Panc1 (cell line): ENCODE measurements at regions not wholly inside any gene's neighbourhood (a gene's known extent, or its start where the extent isn't known, plus 50 kb on each side); places are given as distances from the start of the nearest gene placed in this dataset.

Experiments used
- ATAC-seq: fragments of 200-7000 bp; cut with Tn5 transposase; 2 replicates; pipeline ENCODE4 v1.9.1; 2020; ENCODE audit warnings: mild to moderate bottlenecking, moderate library complexity
- BruUV-seq: library from RNA; stranded (reverse); fragments of 400-500 nt; replicated peaks from 2 replicates; lab custom pipeline; 2021; lab: Mats Ljungman, UMichigan
- CTCF ChIA-PET: fragments of 300-600 bp; sonication (Branson Sonifier 250); formaldehyde crosslinking; loops from one replicate; lab custom pipeline; 2022; ENCODE audit warnings: antibody characterized with exemption; lab: Charles Lee
- POLR2A ChIA-PET: fragments of 300-600 bp; sonication (Branson Sonifier 250); formaldehyde crosslinking; loops from one replicate; lab custom pipeline; 2022; ENCODE audit warnings: antibody characterized with exemption; lab: Charles Lee
- DNase-seq: peaks from one replicate; pipeline ENCODE4 v3.0.0-alpha.2; 2010; ENCODE audit warnings: low read depth, low spot score
- H3K27ac ChIP-seq: 2 replicates; pipeline ENCODE4 v1.5.1; 2011; ENCODE audit warnings: mild to moderate bottlenecking, low read length, inconsistent platforms
- H3K27me3 ChIP-seq: fragments of 200-500 bp; sonication (Bioruptor generic); 2 replicates; pipeline ENCODE4 v1.6.0; 2014; ENCODE audit warnings: low read length, inconsistent platforms; ENCODE audit not compliant: control insufficient read depth, insufficient read depth
- H3K36me3 ChIP-seq: fragments of 200-500 bp; sonication (Bioruptor generic); 2 replicates; pipeline ENCODE4 v1.5.1; 2014; ENCODE audit warnings: inconsistent platforms, mild to moderate bottlenecking, low read length, moderate library complexity; ENCODE audit not compliant: control insufficient read depth, insufficient read depth
- H3K4me1 ChIP-seq: 2 replicates; pipeline ENCODE4 v1.5.1; 2011; ENCODE audit warnings: inconsistent platforms, mild to moderate bottlenecking, low read length, moderate library complexity; ENCODE audit not compliant: control insufficient read depth, insufficient read depth
- H3K4me3 ChIP-seq, 2 experiments: 2 replicates each; pipeline ENCODE4 v1.5.1; 2011 to 2012; ENCODE audit warnings: low read depth in 2 of 2, low read length in 2 of 2, mild to moderate bottlenecking in 2 of 2, inconsistent platforms in 1 of 2, moderate library complexity in 1 of 2
- H3K9me3 ChIP-seq: fragments of 200-500 bp; sonication (Bioruptor generic); 2 replicates; pipeline ENCODE4 v1.5.1; 2014; ENCODE audit warnings: low read depth, mild to moderate bottlenecking, inconsistent platforms, low read length, moderate library complexity; ENCODE audit not compliant: control insufficient read depth, insufficient read depth
- CTCF ChIP-seq: fragments of 450-650 bp; IDR thresholded peaks from 2 replicates; pipeline ENCODE4 v1.5.1; 2017; ENCODE audit warnings: mild to moderate bottlenecking
- POLR2AphosphoS5 ChIP-seq: IDR thresholded peaks from 2 replicates; pipeline ENCODE4 v1.6.1; 2012; ENCODE audit warnings: mild to moderate bottlenecking, low read depth, low read length, moderate library complexity
- REST ChIP-seq, 2 experiments: IDR thresholded peaks; 2 replicates each; pipeline ENCODE4 v1.6.1; 2011 to 2012; ENCODE audit warnings: low read depth in 2 of 2, control low read depth in 1 of 2, low read length in 1 of 2, mild to moderate bottlenecking in 1 of 2, moderate library complexity in 1 of 2; ENCODE audit not compliant: insufficient read depth in 1 of 2
- SIN3A ChIP-seq: IDR thresholded peaks from 2 replicates; pipeline ENCODE4 v1.6.1; 2012; ENCODE audit warnings: low read depth, mild to moderate bottlenecking, low read length, moderate library complexity, borderline replicate concordance; ENCODE audit not compliant: insufficient read depth
- TCF7L2 ChIP-seq: IDR thresholded peaks from 2 replicates; pipeline ENCODE4 v1.6.1; 2011; ENCODE audit warnings: mild to moderate bottlenecking, low read depth, low read length, inconsistent platforms
- in situ Hi-C: cut with HindIII; loops from 2 replicates; pipeline ENCODE4 v1.10.0; 2016; ENCODE audit warnings: low sequenced_read_pairs, low pct_unique_long_range_greater_than_20kb
- intact Hi-C: fragments of 100-400 bp; cut with micrococcal nuclease; formaldehyde crosslinking; loops from one replicate; pipeline ENCODE4 v1.10.0; 2022; ENCODE audit not compliant: unreplicated experiment

DNA sequence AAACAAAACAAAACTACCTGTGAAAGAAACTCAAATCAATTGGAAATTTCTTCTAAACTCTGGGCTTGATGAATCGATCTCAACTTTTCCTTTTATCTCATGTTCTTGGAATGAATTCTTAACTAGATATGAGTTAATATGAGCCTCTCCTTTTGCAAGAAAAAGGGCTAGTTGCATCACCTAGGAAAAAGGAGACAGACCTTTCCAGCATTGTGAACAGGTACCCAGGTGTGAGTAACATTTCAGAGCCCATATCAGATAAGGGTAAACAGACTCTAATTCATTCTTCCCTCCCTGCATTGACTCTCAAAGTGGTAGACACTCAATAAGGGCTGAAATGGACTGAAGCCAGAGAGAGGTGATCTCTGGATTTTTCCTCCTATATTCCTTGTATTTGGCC is 103.8 kb upstream of the AGR3 start:
- no peak for DNase-seq
- POLR2A ChIA-PET: no interaction called here
- Histone ChIP-seq H3K9me3 (no peaks in the 10 kb centered on the region), H3K4me1 (peaks cover 17% of the 10 kb centered on the region; the same call in 1 of the 2 replicates), H3K27ac (no peak overlapping the region), H3K27me3 (no peaks in the 10 kb centered on the region), H3K4me3 (no peak overlapping the region), H3K36me3 (no peaks in the 10 kb centered on the region)
- in situ Hi-C loops (no loop called here), intact Hi-C loops (no loop called here)
- TF ChIP-seq TCF7L2: no peak
- no peak for TF ChIP-seq SIN3A
- ATAC-seq: no peak
- CTCF ChIA-PET: no interaction called here
- no TSS peak for BruUV-seq

DNA sequence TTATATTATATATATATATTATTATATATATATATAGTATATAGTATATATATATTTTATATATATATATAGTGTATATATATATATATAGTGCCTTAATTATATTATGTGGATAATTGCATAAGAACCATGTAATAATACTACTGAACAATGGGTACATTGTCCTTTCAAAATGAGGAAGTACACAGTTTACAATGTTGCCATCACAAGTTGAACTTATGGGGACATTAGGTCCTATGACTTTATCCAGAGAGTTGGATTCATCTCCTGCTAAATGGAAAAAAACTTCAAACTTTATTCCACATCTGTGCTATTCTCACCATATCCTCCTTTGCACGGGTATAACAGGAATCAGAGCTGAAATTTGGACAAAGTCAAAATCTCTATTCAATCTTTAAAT is 105.0 kb upstream of the AGR3 start:
- no peaks in the 10 kb centered on the region for H3K27me3 ChIP-seq
- intact Hi-C loops (no loop called here), in situ Hi-C loops (no loop called here)
- H3K9me3 ChIP-seq: no peaks in the 10 kb centered on the region
- no peak overlapping the region; the same call in 1 of the 2 replicates for H3K27ac ChIP-seq
- POLR2A ChIA-PET: no interaction called here
- H3K4me3 ChIP-seq: no peak overlapping the region
- peaks cover 21% of the 10 kb centered on the region; the same call in 1 of the 2 replicates for H3K4me1 ChIP-seq
- no peak for DNase-seq
- no TSS peak for BruUV-seq
- H3K36me3 ChIP-seq: no peaks in the 10 kb centered on the region
- CTCF ChIA-PET: interaction anchor here (0.7 kb wide), 1 partner anchor 46 kb away, joined by 3 read pairs; no protein-coding TSS in a partner anchor
- ATAC-seq: no peak
- TF ChIP-seq REST (IDR thresholded peaks at IDR 0.05; ENCODE audit: insufficient read depth in 1 of 2, low read depth in 2 of 2, low read length in 1 of 2) (no peak), TCF7L2 (no peak), CTCF (no peak), POLR2AphosphoS5 (no peak), SIN3A (no peak)

DNA sequence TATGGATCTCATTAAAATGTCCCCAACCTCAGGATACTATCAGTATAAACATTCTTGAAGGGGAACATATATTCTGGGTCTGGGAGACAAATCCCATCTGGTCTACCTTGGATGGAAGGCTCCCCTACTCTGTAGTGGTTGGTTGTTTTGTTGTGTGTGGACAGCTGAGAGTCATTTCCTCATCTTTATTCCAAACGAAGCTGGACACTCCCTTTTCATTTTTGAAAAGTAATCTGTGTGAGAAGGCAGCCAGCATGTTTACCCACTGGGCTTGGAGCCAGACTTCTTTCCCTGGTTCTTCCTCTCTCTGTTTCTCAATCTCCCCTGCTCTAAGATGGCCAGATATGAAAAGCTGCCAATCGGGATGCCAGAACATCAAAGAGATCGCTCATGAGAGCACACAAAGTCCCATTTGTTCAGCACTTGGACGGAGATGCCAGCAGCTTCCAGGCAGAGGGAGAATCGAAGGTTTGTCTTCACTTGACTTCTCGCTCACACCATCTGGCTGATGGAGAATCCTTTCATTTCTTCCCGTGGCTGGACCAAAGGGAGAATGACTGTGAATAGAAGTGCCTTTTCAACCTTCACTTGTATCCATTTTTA is 108.1 kb upstream of the AGR3 start:
- Histone ChIP-seq H3K4me3 (peak overlapping the region; percentile 17 to 62; a peak in 3 of 4 replicates), H3K36me3 (no peaks in the 10 kb centered on the region), H3K27me3 (no peaks in the 10 kb centered on the region), H3K27ac (peak overlapping the region; percentile 68), H3K4me1 (peaks cover 16% of the 10 kb centered on the region; the same call in 1 of the 2 replicates), H3K9me3 (no peaks in the 10 kb centered on the region)
- peak; percentile 24 to 46; a peak in 2 of 4 replicates for TF ChIP-seq REST (IDR thresholded peaks at IDR 0.05; ENCODE audit: insufficient read depth in 1 of 2, low read depth in 2 of 2, low read length in 1 of 2)
- TF ChIP-seq SIN3A: no peak
- no peak for TF ChIP-seq CTCF
- peak; percentile 98 for TF ChIP-seq TCF7L2
- peak; percentile 46; the same call in 1 of the 2 replicates for TF ChIP-seq POLR2AphosphoS5
- ChIA-PET POLR2A (no interaction called here), CTCF (interaction anchor here (0.6 kb wide), 1 partner anchor 108 kb away, joined by 5 read pairs; no protein-coding TSS in a partner anchor)
- ATAC-seq (peak; percentile 88), DNase-seq (peak; percentile 69)
- no TSS peak for BruUV-seq
- intact Hi-C loops: no loop called here
- in situ Hi-C loops: no loop called here
